ENCODE measurements at regions not wholly inside any gene's neighbourhood (a gene's known extent, or its start where the extent isn't known, plus 50 kb on each side); places are given as distances from the start of the nearest gene placed in this dataset.

DNA sequence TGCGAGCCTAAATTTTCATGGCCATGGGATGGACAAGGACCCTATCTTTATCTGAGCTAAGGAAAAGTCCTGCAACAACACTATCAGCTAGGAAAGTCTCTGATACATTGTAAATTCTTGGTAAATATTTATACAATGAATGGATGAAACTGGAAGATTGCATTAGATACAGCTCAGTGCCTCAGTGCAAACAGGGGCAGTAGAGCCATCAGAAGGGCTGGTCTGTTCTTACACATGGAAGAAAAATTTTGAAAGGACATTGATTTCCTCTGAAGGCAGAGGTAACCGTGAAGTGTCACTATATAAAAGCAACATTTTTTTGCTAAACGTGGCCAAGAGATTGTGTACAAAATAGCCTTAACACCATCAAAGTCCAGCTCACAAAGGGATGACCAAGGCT is 153.2 kb upstream of the GADL1 start:
- TF ChIP-seq CTCF (IDR thresholded peaks at IDR 0.05; ENCODE audit: insufficient read depth, low read depth, low read length) (no peak), EZH2 (IDR thresholded peaks at IDR 0.05; ENCODE audit: insufficient read depth, low read length) (no peak)
